Cerebellar cortex (tissue), 1 donor: ENCODE measurements at regions not wholly inside any gene's neighbourhood (a gene's known extent, or its start where the extent isn't known, plus 50 kb on each side); places are given as distances from the start of the nearest gene placed in this dataset.

ENCODE experiments used
- DNase-seq: peaks from one replicate; pipeline ENCODE4 v3.0.0-alpha.2; 2015; ENCODE audit warnings: low spot score

DNA sequence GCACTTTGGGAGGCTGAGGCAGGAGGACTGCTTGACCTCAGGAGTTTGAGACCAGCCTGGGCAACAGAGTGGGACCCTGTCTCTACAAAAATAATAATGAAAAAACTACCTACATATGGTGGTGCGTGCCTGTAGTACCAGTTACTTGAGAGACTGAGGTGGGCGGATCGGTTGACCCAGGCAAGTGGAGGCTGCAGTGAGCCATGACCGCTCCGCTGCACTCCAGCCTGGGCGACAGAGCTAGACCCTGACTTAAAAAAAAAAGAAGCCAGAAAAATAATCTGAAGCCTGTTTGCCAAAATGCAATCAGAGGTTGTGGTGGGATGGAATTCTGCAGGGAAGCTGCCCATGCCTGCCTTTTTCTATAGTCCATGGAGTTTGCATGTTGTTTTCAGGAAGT lies 50.4 kb upstream of the GGTA1 start:
- DNase-seq, result no peak

DNA sequence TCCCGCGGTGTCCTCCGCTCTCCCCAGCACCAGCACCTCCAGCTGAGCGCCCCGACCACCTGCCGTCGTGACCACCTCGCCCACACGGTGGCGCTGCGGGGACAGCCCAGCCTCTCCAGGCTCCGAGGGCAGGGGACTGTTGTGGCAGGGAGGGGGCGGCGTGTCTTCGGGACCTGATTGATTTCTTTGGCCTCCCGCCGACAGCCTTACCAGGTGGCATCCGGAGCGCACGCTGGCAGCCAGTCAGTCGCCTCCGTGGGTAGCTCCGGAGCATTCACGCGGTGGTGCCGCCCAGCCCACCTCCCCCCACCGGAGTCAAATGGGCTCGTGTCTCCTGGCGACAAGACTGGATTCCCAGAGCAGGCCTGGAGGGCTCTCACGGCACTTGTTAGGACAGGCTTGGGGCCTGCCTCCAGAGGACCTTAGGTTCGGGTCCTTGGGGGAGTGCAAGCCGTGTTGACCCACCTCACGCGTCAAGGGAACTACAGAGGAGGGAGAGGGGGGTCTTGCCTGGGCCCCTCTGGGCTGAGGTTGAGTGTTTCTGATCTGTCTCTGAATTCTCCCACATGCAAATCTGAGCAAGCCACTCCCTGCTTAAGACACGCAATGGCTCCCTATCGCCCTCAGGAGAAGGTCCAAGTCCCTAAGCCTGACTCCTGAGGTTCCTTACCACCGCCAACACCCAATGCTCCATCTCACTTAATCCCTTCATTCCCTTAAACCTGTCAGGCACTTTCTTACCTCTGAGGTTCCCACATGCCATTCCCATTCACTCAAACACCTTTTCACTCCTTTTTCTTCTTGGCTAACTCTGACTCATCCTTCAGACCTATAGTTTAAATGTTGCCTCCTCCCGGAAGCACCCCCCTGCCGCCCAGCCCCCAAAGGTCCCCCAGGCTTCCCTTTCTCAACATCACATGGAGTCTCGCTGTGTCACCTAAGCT lies 51.2 kb upstream of the GGTA1 start:
- DNase-seq, result peak; percentile 80

DNA sequence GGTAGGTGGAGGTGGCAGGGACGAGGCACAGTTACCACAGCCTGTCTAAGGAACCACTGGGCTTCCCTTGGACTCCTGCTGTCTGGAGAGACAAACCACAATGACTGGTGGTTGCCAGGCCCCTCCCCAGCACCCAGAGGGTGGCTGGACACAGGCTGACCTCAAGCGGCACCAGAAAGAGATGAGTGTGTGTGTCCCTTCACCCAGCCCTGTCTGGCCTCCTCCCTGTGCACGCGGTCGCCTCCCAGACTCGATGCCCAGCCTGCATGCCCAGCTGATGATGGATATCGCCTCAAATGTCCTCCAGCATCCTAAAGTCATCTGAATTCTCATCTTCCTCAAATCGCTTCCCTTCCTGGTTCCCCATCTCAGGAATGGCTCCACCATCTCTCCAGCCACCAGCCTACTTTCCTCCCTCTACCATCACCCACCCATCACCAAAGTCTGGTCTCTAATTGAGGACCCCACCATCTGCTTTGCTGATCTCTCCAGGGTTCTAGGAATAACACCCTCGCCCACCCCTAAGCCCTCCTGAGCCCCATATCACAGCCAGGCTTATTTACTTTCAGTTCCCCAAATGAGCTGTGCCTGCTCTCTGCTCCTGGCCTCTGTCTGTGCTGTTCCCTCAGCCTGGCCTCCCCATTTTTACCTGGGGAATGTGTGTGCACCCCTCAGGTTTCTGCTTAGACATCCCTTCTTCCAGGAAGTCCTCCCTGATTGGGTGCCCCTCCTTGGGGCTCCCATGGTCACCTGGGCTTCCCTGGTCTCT lies 52.5 kb upstream of the GGTA1 start:
- no peak for DNase-seq

DNA sequence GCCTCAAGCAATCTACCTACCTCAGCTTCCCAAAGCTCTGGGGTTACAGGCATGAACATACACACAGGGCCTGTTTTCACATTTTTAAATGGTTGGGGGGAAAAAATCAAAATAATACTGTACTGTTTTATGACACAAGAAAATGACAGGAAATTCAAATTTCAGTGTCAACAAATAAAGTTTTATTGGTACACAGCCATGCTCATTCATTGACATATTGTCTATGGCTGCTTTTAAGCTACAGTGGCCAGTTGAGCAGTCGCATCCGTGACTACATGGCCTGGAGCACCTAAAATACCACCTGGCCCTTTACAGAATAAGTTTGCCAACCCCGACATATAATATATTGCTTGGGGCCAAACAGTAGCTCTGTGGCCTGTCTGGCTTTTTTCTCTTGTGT lies 56.4 kb upstream of the GGTA1 start:
- no peak for DNase-seq

DNA sequence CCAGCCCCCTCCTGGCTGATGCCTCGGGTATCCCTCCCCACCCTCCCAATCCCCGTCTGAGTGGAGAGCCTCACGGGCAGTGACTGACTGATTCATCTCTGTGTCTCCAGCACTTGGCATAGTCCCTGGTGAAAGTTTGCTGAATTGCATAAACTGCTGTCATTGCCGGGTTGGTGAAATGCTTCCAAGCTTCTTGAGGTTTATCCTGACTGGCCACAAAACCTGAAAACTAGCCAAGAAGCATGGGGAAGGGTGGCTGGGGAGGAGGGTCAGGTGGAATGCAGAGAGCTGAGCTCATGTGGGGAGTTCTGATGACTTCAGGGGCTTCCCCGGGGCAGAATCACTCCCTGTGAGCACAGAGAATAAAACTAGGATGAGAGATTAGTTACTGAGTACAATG lies 56.9 kb upstream of the GGTA1 start:
- peak; percentile 20 for DNase-seq

DNA sequence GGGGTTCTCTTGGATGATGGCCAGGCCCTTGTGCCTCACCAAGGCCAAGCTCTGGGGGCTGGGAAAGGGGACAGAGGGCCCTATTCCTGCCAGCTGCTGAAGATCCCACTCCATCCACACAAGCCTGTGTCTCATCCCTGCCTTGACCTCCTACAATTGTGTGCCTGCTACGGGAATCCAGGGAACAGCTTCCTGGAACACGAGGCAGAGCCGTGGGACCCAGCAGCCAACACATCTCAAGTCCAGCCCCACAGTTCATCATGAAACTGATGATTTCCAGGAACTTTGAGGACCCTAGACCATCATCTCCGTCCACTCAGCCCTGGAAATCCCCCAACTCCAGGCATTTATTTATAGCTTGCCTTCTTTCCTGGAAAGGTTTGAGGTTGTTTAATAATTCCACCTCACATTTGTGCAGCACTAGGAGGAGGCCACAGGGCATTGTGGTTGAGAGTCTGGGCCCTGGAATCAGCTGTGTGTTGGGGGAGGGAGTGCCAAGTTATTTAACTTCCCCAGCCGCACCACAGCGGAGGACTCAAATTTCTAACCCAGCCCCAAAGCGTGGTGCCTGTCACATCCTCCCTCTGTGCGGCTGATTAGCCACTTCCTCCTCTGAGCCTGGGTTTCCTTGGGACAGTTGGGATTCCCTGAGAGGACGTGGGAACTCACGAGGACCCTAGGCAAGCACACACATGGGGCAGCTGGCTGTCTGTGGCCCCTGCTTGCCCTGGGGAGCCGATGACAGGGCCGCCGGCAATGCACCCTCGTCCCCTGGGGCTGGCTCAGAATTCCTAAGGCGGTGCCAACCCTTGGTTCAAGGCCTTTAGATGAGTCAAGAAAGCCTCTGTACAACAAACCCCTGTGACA lies 58.2 kb upstream of the GGTA1 start:
- no peak for DNase-seq

DNA sequence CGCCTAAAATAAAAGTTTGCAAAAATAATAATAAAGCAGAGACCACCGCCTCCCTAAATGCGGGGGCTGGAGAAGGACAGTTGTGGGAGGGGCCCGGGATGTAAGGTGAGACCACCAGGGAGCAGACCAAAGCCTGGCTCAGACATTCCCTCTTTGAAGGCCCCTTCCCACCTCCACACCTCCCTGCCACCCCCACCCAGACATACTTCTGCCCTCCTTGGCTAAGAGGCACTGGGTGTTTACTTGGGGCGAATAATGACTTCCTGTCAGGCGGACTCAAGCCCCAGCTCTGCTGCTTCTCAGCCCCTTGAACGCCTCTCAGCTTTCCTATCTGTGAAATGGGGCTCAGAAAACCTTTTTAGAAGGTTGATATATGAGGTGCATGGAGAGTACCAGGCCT lies 58.8 kb upstream of the GGTA1 start:
- no peak for DNase-seq

DNA sequence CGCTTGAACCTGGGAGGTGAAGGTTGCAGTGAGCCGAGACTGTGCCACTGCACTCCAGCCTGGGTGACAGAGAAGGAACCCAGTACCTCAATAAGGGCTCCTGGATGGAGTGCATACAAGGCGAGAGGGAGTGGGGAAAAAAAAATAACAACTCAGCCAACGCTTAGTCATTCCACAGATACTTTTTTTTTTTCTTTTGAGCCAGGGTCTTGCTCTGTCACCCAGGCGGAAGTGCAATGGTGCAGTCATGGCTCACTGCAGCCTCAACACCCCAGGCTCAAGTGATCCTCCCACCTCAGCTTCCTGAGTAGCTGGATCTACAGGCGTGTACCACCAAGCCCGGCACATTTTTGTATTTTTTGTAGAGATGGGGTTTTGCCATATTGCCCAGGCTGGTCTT lies 59.5 kb upstream of the GGTA1 start:
- DNase-seq, result no peak

DNA sequence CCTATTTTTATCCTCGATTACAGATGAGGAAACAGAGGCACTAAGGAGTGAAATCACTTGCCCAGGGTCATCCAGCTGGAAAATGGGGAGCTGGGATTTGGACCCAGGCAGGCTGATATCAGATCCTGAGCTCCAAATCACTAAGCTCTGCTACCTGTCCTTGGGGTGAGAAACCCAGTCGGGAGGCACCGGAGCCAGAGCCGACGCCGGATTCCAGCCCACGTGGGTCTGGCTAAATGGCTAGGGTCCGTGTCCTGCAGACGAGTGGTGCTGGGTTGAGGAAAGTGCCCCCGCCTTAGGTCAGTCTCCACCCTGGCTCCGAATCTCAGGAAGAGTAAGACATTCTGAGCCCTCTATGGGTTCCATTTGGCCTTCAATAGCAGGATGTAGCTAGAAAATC lies 61.3 kb upstream of the GGTA1 start:
- no peak for DNase-seq

DNA sequence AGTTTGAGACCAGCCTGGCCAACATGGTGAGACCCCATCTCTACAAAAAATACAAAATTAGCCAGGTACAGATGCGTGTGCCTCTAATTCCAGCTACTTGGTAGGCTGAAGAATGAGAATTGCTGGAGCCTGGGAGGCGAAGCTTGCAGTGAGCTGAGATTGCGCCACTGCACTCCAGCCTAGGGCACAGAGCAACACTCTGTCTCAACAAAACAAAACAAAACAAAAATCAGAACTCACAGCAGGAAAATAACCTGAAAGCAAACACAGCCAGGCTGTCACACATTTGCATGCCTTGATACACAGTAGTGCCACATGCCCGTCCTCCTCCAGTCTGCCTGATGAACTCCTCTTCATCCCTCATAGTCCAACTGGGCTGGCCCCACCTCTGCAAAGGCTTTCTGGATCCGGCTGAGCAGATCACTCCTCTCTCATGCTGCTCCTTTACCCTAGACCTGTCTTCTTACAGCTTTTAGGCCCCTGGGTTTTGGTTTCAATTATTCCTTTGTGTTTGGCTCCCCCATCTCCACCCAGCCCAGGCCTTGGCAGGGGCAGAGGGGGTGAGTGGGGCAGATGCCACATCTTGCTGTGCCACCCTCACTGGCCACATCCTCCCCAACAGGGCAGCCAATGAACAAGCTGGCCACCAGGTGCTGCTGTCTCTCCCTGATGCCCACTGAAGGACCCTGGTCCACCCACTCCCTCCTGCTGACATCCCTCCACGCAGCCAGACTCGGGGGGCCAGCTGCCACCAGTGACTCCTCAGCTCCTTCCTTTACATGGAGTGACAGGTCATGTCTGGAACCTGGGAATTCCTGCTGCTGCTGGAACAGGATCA lies 62.0 kb upstream of the GGTA1 start:
- DNase-seq, result no peak

DNA sequence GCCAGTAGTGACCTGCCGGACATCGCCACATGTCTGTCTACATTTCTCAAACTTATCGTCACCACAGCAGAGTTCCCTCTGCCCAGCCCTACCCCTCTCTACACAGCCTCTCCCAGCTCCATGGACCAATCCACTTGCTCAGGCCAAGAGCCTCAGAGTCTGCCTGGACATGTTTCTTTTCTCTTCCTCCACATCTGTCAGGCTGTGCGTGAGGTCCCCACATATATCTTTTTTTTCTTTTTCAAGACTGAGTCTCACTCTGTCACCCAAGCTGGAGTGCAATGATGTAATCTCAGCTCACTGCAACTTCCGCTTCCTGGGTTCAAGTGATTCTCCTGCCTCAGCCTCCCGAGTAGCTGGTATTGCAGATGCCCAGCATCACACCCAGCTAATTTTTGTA lies 62.7 kb upstream of the GGTA1 start:
- no peak for DNase-seq

DNA sequence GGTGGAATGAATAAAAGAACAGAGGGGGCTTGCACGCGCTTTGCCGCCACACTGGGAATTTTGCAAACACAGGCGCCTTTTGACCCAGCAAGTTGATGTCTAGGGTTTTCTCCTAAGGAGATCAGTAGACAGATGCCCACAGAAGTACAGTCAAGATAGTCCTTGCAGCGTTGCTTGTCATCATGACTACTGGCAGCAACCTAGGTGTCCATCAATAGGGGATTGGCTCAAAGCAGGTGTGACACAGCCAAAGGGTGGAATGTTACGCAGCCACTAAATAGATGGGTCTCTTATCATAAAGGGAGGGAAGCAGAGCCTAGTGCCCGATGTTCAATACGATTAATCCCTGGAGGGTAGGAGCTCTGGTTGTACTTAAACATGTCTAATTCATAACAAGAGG lies 63.8 kb upstream of the GGTA1 start:
- no peak for DNase-seq

DNA sequence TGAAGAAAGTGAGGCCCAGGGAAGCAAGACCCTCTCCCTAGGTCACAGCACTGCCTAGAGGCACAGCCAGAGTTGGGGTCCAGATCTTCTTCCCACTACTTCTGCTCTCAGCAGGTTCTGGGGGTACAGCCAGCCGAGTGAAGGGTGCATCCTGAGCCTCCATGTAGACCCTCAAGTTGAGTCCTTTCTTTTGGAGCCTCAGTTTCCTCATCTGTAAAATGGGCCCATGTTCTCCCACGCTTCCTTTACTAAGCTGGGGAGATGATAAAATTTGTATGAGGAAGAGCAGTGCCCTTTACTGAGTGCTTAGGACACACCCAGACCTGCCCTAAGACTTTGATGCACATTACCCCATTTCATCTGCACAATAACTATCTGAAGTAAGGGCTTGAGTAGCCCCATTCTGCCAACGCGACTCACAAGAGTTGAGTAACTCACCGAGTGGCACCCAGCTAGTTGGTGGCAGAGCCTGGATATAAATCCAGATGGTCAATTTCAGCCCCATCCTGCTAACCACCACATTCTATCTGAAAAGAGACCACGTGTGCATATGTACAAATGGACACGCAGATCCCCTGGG lies 64.3 kb upstream of the GGTA1 start:
- DNase-seq, result no peak

DNA sequence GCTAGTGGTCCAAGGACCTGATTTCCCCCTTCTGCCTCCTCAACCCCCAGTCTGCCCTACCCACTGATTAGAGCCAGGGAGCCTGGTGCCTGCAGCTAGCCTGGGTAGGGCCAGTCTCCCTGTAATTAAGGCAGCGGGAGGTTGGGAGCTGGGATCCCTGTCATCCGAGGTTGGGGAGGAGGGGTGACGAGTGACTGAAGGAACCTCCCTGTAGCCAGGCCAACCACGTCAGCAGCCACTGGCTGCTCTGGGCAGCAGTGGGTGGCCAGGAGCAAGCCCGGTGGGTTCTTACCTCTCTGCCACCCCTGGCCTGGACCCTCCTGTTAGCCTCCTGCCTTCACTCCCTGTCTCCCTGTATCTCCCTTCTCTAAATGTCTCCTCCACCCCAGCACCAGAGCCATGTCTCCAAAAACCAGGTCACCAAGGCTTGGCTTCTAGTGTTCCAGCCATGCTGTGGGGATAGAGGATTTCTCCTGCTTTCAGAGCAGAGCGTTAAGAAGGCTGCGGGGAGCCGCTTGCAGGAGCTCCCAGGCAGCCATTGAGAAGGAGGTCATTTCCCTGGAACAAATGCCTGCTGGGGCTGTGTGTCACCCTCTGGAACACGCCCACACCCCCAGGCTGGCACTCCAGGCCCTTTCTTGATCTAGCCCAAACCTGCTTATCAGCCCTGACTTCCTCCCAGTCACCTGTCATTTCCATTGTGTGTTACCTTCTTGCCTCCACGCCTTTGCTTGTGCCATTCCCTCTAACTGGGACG lies 65.0 kb upstream of the GGTA1 start:
- DNase-seq, result peak; percentile 55

DNA sequence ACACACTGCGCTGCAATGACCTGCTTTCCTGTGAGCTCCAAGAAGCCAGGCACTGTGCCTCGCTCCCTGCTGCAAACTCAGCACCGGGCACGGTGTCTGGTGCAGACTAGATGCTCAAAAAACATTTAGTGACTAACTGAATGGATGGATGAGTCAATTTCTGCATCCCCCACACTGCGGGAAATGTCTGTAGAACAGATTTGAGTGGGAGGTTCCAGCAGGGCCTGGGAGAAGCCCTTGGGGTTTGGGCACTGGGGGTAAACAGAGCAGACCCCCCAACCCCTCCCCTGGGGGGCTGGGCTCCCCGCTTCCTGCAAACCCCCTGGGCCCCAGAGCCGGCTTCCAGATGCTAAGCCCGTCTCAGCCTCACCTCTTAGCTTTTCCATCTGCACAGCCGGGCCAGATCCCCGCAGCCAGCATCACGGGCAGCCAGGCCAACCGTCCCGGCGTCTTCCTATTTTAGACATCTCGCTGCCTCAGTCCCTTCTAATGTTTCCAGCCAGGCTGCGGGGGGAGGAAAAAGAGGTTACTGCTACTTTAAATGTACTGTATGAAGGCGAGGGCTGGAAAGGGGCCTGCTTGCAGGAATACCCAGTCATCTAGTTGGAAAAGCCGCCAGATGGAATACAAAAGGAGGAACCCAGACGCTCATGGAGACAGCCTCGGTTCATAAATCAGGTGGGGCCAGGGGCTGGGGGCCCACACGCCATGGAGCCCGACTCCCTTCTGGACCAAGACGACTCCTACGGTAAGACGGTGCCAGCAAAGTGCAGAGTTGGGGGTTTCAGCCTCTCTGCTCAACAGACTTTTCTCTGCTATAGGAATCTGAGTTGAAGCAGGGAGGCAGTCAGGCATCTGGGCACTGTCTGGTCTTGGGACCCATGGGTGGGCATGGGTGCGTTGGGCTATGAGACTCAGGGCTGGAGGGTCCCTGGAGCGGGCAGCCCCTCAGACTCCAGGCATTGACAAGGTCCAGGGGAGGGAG lies 67.1 kb upstream of the GGTA1 start:
- peak; percentile 63 for DNase-seq

DNA sequence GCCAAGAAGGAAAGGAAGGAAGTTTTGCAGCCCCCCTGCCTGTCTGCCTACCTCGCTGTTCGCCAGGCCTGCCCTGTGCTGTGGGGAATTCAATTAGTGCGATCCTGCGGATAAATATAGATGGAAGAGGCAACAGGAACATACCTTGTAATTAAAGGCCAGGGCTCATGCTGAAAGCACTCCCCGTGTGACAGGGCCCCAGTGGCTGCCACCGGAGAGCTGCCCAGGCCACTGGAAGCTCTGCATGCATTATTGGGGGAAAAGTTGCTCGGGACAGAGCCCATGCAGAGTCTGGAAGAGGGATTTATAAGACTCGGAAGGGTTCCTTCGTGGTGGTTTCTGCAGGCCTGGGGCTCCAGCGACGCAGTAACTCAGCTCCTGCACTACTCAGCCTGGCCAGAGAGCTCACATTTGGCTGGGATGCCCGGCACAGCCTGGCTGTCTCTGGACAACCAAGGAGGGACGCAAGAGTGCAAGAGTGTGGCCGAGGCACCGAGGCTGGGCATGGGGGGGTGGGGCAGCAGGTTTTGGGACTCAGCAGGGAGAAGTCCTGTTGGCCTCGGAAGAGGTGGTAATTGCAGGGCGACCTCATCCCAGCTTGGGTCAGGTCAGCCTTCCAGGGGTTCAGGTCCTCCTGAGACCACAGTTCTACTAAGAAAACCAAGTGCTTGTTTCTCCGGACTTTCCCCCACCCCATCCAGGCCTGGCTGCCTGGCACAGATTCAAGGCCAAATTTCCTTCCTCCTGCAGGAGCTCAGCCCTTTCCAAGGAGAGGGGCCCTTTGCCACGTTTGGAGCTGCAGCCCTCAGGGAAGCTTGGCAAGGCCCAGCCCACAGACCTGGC lies 68.1 kb upstream of the GGTA1 start:
- peak; percentile 52 for DNase-seq

DNA sequence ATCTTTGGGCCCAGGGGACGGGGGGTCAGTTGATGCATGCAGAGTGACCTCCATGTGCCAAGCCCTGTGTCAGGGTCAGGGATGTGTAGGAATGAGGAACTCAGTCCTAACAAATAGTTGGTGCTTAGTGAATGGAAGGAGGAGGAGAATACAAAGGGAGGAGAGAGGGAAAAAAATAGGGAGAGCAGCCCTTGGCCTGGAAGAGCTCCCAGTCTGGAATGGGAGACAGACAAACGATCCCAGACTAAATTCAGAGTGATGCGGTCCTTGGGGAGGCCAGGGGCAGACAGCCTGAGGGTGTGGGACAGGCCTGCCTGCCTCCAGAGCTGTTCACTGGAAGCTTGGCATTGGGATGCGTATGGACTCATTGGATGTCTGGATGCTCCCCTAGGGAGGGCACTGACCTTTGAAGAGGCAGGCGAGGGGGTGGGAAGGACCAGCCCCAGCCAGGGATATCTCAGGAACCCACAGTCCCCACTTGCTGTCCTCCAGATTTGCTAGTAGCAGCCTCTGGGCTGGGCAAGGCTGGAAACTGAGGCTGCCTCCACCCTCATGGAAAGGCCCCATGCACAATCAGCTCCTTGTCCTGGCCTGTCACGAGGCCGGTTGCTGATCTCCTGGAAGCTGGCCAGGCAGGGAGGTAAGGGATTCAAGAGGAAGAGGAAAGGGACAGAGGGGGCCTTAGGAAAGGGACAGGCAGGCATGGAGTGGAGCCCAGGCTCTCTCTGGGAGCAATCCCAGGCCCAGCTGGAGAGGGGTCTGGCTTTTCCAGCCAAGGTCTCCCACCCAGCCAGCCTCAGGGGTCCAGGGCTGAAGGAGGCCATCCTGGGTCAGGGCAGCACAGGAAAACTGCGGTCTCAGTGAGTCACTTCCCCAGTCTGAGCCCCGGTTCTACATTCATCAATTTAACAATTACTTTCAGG lies 69.0 kb upstream of the GGTA1 start:
- DNase-seq, result peak; percentile 14
